PC-3 (cell line): ENCODE measurements at regions not wholly inside any gene's neighbourhood (a gene's known extent, or its start where the extent isn't known, plus 50 kb on each side); places are given as distances from the start of the nearest gene placed in this dataset.

Experiments used
- ATAC-seq: fragments of 200-7000 bp; cut with Tn5 transposase; 2 replicates; pipeline ENCODE4 v1.9.1; 2020; ENCODE audit warnings: mild to moderate bottlenecking, moderate library complexity
- BruUV-seq: library from RNA; stranded (reverse); fragments of 400-500 nt; replicated peaks from 2 replicates; lab custom pipeline; 2021; lab: Mats Ljungman, UMichigan
- CTCF ChIA-PET: fragments of 300-600 bp; sonication (Branson Sonifier 250); formaldehyde crosslinking; loops from one replicate; lab custom pipeline; 2022; ENCODE audit warnings: antibody characterized with exemption; lab: Charles Lee
- POLR2A ChIA-PET: fragments of 300-600 bp; sonication (Branson Sonifier 250); formaldehyde crosslinking; loops from one replicate; lab custom pipeline; 2022; ENCODE audit warnings: antibody characterized with exemption; ENCODE audit not compliant: unreplicated experiment; lab: Charles Lee
- DNase-seq: peaks from one replicate; pipeline ENCODE4 v3.0.0-alpha.2; 2015
- H2AFZ ChIP-seq: fragments of 300-600 bp; sonication (generic); 2 replicates; pipeline ENCODE4 v1.6.0; 2016; ENCODE audit warnings: antibody characterized with exemption, low read length
- H3F3A ChIP-seq: fragments of 300-600 bp; sonication (generic); one replicate; pipeline ENCODE4 v1.6.0; 2017; ENCODE audit warnings: antibody characterized with exemption, low read length, control low read depth, mild to moderate bottlenecking; ENCODE audit not compliant: unreplicated experiment
- H3K27ac ChIP-seq: fragments of 300-600 bp; sonication (generic); 2 replicates; pipeline ENCODE4 v1.5.1; 2016; ENCODE audit warnings: mild to moderate bottlenecking, low read length
- H3K27me3 ChIP-seq: fragments of 300-600 bp; sonication (generic); 2 replicates; pipeline ENCODE4 v1.6.1; 2016; ENCODE audit warnings: low read length, mixed read lengths
- H3K36me3 ChIP-seq: fragments of 300-600 bp; sonication (generic); 2 replicates; pipeline ENCODE4 v1.6.1; 2016; ENCODE audit warnings: low read depth, mixed run types, low read length, mixed read lengths
- H3K4me1 ChIP-seq: fragments of 300-600 bp; sonication (generic); 2 replicates; pipeline ENCODE4 v1.5.1; 2016; ENCODE audit warnings: low read length; ENCODE audit not compliant: insufficient read depth
- H3K4me2 ChIP-seq: fragments of 300-600 bp; sonication (generic); 2 replicates; pipeline ENCODE4 v1.6.0; 2016; ENCODE audit warnings: low read length
- H3K4me3 ChIP-seq: fragments of 300-600 bp; sonication (generic); 2 replicates; pipeline ENCODE4 v1.5.1; 2016; ENCODE audit warnings: mild to moderate bottlenecking, low read length, mixed read lengths
- H3K79me2 ChIP-seq: fragments of 300-600 bp; sonication (generic); 2 replicates; pipeline ENCODE4 v1.6.1; 2017; ENCODE audit warnings: low read length, mixed read lengths
- H3K9ac ChIP-seq: fragments of 300-600 bp; sonication (generic); 2 replicates; pipeline ENCODE4 v1.6.0; 2016; ENCODE audit warnings: mild to moderate bottlenecking, low read length
- H3K9me2 ChIP-seq: fragments of 300-600 bp; sonication (generic); replicated peaks from 2 replicates; pipeline ENCODE4 v1.6.1; 2016; ENCODE audit warnings: mixed run types, low read length, mixed read lengths
- H3K9me3 ChIP-seq: fragments of 300-600 bp; sonication (generic); 2 replicates; pipeline ENCODE4 v1.6.1; 2016; ENCODE audit warnings: low read length, mixed read lengths
- H4K20me1 ChIP-seq: fragments of 300-600 bp; sonication (generic); 2 replicates; pipeline ENCODE4 v1.6.1; 2016; ENCODE audit warnings: low read length, mixed read lengths
- EZH2 ChIP-seq: fragments of 300-600 bp; sonication (generic); IDR thresholded peaks from one replicate; pipeline ENCODE4 v1.6.1; 2017; ENCODE audit warnings: antibody characterized with exemption, mild to moderate bottlenecking, low read length; ENCODE audit not compliant: unreplicated experiment
- EZH2phosphoT487 ChIP-seq: fragments of 300-600 bp; sonication (generic); IDR thresholded peaks from 2 replicates; pipeline ENCODE4 v1.6.1; 2018; ENCODE audit warnings: mild to moderate bottlenecking, antibody characterized with exemption, low read length, borderline replicate concordance
- intact Hi-C: fragments of 100-400 bp; cut with micrococcal nuclease; formaldehyde crosslinking; loops from 2 replicates; pipeline ENCODE4 v1.9.0; 2023
- TF ChIP-seq, protein P1 (sequence below): fragments of 300-600 bp; sonication (generic); conservative IDR thresholded peaks from 2 replicates; pipeline ENCODE4 v1.5.1; 2017; ENCODE audit warnings: antibody characterized with exemption, low read depth, mild to moderate bottlenecking, low read length

DNA sequence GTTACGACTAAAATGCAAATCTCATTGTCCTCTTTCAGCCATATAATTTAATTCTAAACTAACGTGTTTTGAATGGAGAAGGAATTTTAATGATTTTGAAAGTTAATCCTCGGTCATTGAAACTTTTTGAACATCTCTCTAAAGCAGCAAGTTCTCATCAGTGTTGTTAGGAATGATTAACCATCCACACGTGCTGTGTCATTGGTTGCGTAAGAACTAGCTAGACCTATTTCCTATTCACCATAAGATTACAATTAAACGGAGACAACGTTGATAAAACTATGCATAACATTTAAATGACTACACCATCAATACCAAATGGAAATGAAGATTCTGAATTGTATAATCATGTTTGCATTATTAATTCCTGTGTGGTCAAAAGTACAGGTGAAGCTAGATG, 155.6 kb upstream of the IRS2 start:
- no peak overlapping the region for H3K4me2 ChIP-seq
- no peak overlapping the region for H3K27ac ChIP-seq
- H3F3A ChIP-seq, result no peaks in the 10 kb centered on the region
- H3K4me3 ChIP-seq, result no peak overlapping the region
- intact Hi-C loops, result no loop called here
- H3K79me2 ChIP-seq, result no peaks in the 10 kb centered on the region
- H3K9me2 ChIP-seq, result no peaks in the 10 kb centered on the region
- peaks cover 11% of the 10 kb centered on the region for H3K4me1 ChIP-seq
- TF ChIP-seq, protein P1, sequence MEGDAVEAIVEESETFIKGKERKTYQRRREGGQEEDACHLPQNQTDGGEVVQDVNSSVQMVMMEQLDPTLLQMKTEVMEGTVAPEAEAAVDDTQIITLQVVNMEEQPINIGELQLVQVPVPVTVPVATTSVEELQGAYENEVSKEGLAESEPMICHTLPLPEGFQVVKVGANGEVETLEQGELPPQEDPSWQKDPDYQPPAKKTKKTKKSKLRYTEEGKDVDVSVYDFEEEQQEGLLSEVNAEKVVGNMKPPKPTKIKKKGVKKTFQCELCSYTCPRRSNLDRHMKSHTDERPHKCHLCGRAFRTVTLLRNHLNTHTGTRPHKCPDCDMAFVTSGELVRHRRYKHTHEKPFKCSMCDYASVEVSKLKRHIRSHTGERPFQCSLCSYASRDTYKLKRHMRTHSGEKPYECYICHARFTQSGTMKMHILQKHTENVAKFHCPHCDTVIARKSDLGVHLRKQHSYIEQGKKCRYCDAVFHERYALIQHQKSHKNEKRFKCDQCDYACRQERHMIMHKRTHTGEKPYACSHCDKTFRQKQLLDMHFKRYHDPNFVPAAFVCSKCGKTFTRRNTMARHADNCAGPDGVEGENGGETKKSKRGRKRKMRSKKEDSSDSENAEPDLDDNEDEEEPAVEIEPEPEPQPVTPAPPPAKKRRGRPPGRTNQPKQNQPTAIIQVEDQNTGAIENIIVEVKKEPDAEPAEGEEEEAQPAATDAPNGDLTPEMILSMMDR, result no peak
- TF ChIP-seq EZH2, result no peak
- TF ChIP-seq EZH2phosphoT487, result no peak
- H3K27me3 ChIP-seq, result no peaks in the 10 kb centered on the region
- no peaks in the 10 kb centered on the region for H4K20me1 ChIP-seq
- ChIA-PET CTCF (no interaction called here), POLR2A (no interaction called here)
- no peak overlapping the region for H3K9ac ChIP-seq
- ATAC-seq (no peak), DNase-seq (no peak)
- no TSS peak for BruUV-seq
- H2AFZ ChIP-seq, result no peak overlapping the region
- no peaks in the 10 kb centered on the region for H3K36me3 ChIP-seq
- no peaks in the 10 kb centered on the region for H3K9me3 ChIP-seq

DNA sequence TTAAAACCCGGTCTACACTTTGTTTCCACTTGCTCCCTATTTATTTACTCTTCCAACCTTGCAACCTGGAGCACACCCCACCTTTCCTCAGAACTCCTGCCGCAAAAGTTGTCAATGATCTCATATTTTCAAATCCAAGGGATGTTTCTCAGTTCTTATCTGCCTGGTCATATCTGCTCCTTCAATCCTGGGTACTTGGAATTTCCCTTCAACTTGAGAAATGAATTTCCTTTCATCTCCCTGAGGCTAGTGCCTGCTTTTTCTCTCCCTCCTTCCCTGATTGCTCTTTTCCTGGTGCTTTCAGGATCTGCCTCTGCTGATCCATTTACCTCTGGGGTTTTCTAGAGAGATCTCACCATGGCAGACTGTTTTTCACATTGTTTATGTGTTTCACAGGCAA, 154.8 kb upstream of the IRS2 start:
- Histone ChIP-seq H3K4me2 (no peak overlapping the region), H3F3A (no peaks in the 10 kb centered on the region), H3K27me3 (no peaks in the 10 kb centered on the region), H3K9me3 (no peaks in the 10 kb centered on the region), H3K27ac (no peak overlapping the region), H3K4me3 (no peak overlapping the region), H3K9me2 (no peaks in the 10 kb centered on the region), H3K4me1 (peaks cover 11% of the 10 kb centered on the region), H3K79me2 (no peaks in the 10 kb centered on the region), H4K20me1 (no peaks in the 10 kb centered on the region), H2AFZ (no peak overlapping the region), H3K36me3 (no peaks in the 10 kb centered on the region), H3K9ac (no peak overlapping the region)
- intact Hi-C loops, result no loop called here
- no peak for DNase-seq
- TF ChIP-seq EZH2 (no peak), EZH2phosphoT487 (no peak)
- TF ChIP-seq, protein P1, result no peak
- ChIA-PET POLR2A (no interaction called here), CTCF (no interaction called here)
- BruUV-seq, result no TSS peak
- ATAC-seq, result no peak

DNA sequence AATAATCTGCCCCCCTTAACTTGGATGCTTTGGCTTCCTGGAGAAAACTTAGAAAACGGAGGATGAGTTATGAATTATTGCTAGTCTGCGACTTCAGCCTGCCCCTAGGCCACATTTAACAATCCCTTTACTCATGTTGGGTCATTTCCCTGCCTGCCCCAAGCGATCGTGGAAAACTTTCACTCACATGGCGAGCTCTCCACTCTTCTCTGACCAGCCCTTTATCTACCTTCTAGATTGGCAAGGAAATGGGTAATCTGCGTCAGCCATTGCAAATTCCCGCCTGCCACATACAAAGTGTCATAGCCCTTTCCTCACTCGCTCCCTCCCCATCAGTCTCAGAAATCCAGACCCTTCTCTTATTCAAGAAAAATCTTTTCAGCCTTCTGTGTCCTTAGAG, 154.3 kb upstream of the IRS2 start:
- no peak overlapping the region for H3K9ac ChIP-seq
- H3K4me2 ChIP-seq, result no peak overlapping the region
- no peak overlapping the region for H2AFZ ChIP-seq
- no peak for ATAC-seq
- TF ChIP-seq EZH2phosphoT487 (no peak), EZH2 (no peak)
- TF ChIP-seq, protein P1, result no peak
- H3K4me1 ChIP-seq, result peaks cover 11% of the 10 kb centered on the region
- no peaks in the 10 kb centered on the region for H4K20me1 ChIP-seq
- H3F3A ChIP-seq, result no peaks in the 10 kb centered on the region
- no peak for DNase-seq
- ChIA-PET POLR2A (no interaction called here), CTCF (no interaction called here)
- H3K27me3 ChIP-seq, result no peaks in the 10 kb centered on the region
- no TSS peak for BruUV-seq
- intact Hi-C loops, result no loop called here
- no peak overlapping the region for H3K4me3 ChIP-seq
- no peaks in the 10 kb centered on the region for H3K9me3 ChIP-seq
- H3K36me3 ChIP-seq, result no peaks in the 10 kb centered on the region
- H3K9me2 ChIP-seq, result no peaks in the 10 kb centered on the region
- H3K79me2 ChIP-seq, result no peaks in the 10 kb centered on the region
- H3K27ac ChIP-seq, result no peak overlapping the region
